ENCODE measurements at regions not wholly inside any gene's neighbourhood (a gene's known extent, or its start where the extent isn't known, plus 50 kb on each side); places are given as distances from the start of the nearest gene placed in this dataset.
"Not testable (repeated sequence)": the region's sequence is repeated elsewhere in the genome, so short reads cannot be mapped to it uniquely, and the experiment has no call there.

DNA sequence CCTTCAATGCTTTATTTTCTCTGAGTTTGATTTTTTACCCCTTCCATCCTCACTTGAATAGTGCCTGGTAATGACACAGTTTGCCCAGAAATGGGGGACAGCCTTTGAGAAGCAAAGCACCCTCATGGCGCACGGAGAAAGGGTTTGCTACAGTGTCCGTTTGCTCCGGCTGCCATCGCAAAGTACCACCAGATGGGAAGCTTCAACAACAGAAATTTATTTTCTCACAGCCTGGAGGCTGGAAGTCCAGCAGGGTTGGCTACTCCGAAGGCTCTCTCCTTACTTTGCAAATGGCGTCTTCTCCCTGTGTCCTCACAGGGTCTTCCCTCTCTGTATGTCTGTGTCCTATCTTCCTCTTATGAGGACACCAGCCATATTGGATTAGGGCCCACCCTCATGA is 327.7 kb upstream of the KAZN start:
- DNase-seq: no peak

DNA sequence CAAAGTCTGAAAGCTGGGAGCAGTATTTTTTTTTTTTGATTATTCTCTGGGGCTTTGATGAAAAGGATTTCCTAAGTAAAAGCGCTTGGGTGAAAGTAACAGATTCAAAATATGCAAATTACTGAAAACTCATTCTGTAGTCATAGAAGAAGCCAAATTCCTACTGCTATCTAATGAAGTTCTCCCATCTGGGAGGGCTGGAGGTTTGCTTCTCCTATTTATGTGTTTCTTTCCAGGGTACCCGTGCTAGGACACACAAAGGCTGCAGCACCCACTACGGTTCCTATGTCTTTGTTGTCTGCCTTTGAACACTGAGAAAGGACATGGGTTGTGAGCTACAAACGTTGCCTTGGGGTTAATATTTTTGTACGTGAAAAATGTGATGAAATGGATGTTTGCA is 324.7 kb upstream of the KAZN start:
- no peak for DNase-seq

DNA sequence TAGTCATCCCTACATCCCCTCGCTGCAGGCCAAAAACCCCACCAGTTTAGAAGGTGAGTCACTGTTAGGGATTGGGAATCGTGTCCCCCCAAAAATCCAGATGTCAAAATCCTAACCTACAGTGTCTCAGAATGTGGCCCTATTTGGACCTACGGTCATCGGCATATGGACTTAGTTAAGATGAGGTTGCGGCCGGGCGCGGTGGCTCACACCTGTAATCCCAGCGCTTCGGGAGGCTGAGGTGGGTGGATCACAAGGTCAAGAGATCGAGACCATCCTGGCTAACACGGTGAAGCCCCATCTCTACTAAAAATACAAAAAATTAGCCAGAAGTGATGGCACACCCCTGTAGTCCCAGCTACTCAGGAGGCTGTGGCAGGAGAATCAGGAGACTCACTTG is 318.6 kb upstream of the KAZN start:
- not testable (repeated sequence) for DNase-seq

DNA sequence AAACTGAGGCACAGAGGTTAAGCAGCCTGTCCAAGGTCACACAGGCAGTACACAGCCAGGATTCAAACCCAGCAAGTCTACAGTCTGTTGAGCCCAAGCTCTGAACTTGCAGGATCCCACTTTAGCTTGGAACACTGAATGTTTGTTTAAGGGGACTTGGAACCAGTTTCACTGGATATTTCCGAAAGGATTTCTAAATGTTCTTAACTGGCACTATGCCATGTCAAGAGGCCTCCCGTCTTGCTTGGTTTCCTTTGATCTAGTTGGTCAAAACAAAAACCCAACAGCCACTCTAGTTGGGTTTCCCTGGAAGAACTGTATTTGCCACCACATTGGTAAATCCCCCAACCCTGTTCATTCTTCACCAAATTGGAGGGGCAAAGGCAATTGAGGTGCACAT is 317.6 kb upstream of the KAZN start:
- DNase-seq: no peak

DNA sequence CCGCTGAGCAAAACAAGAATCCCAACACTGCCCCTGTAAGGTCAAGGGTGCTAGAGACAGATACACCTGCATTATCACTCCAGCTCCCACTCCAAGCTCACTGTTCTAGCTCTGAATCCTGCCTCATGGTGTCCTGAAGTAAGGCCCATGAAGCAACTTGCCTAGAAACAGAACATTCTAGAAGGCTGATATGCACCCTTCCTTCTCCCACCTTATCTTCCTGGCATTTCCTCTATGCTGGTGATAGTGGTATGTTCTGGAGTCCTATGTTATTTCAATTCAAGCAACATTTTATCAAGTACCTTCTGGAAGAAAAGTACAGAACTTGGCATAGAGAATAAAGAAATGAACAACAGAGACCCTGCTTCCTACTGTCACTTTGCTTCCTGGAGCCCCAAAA is 317.1 kb upstream of the KAZN start:
- no peak for DNase-seq

DNA sequence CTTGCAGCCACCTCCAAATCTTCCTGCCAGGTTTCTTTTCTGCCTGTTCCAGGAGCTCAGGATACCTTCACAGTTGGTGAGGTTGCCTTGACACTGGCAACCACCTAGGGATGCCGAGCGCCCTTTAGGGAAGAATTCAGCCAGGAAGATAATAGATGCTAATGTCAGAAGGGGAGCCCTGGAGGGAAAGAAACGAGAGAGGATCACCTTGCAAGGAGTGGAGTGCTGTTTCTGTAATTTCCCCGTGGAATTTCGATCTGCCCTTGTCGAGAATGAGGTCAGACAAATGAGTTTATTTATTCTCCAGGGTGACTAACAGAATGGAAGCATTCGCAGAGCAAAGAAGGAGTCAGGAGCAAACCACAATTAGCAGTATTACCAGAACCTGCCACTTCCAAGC is 315.8 kb upstream of the KAZN start:
- no peak for DNase-seq

DNA sequence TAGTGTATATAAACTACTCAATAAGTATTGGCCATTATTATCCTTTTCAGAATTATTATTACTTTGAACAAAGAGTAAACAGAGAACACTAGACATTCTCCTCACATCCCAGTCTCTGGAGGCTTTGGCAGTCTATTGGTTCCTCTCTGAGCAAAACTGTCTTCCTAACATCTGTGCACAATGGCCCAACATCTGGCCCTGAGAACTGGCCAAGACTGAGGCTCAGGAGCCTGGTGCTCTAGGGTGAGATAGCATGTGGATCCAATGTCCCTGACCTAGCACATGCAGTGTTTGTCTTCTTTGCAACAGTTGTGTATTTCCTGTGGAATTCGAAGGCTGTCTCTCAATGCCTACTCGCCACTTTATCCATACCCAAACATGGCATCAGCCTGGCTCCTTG is 313.2 kb upstream of the KAZN start:
- DNase-seq: no peak

DNA sequence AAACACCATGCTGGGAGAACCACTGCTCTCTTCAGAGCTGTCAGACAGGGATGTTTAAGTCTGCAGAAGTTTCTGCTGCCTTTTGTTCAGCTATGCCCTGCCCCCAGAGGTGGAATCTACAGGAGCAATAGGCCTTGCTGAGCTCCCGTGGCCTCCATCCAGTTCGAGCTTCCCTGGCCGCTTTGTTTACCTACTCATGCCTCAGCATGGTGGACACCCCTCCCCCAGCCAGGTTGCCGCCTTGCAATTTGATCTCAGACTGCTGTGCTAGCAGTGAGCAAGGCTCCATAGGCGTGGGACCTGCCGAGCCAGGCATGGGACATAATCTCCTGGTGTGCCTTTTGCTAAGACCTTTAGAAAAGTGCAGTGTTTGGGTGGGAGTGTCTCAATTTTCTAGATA is 307.3 kb upstream of the KAZN start:
- not testable (repeated sequence) for DNase-seq

DNA sequence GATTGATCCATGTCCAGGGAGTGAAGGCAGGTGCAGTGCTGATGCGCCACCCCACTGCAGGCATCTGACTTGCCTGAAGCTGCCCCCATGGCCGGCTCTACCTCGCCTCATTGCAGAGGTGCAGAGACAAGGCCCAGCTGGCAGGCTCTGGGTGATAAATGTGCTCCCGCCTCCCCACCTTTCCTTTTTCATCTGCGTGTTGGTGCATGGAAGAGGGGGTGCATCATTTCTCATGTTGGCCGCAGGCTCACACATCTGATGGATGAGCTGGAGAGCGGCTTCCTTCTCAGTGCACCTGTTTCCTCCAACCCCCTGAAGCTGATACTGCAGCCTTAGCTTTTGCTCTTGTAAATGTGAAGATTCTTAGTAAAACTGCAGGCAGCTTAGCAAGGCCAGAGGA is 306.0 kb upstream of the KAZN start:
- DNase-seq: no peak

DNA sequence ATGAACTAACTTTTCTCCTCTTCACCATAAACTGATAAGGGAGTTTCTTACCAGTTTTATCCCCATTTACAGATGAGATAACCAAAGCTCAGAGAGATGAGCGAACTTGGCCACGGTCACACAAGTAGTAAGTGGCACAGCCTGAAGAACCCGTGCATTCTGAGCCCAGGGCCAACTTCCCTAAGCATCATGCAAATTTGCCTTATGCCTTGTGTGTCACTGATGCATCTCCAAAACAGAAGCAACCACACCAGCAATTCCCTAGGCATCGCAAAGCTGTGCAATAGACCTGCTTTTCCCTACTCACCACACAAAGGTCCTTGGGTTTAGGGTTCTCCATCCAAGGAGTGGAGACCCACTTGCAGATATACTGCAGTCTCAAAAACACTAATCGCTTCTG is 304.5 kb upstream of the KAZN start:
- DNase-seq: no peak

DNA sequence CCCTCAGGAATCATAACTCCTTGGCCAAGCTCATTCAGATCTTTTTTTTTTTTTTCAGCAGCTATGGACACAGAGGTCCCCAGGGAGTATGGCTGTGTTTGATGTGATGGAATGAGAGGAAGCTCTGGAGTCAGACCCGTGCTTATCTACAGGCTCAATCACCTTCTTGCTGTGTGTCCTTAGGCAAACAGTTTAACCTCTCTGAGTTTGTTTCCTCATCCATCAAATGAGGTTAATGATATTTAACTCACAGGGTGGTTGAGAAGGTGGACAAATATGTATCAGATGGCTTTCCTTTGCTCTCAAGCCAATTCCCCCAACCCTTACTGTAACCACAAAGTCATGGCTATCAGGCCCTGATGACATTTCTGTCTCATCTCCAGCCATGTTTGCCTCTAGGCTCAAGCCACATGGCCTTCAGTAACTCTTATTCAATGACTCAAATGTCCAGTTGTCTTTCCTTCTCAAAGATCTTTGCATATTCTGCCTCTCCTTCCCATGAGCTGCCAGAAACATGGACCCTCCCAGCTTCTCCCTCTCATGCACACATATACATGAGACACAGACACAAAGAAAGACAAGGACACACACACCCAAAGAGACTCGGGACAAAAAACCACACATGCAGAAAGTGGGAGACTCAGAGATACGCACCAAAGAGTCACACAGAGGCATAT is 303.5 kb upstream of the KAZN start:
- no peak for DNase-seq

DNA sequence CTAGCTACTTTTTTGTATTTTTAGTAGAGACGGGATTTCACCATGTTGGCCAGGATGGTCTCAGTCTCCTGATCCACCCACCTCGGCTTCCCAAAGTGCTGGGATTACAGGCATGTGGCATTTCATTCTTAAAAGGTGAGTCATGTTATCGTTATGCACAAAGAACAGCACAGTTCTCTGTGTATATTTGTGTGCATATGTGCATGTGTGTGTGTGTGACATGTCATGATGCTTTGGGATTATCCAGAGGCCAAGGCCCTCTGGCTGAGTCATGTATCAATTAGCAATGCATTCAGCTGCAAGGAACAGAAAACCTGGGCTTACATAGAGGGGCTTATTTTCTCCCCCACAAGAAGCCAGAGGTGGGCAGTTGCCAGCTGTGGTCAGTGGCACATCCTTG is 301.7 kb upstream of the KAZN start:
- DNase-seq: no peak

DNA sequence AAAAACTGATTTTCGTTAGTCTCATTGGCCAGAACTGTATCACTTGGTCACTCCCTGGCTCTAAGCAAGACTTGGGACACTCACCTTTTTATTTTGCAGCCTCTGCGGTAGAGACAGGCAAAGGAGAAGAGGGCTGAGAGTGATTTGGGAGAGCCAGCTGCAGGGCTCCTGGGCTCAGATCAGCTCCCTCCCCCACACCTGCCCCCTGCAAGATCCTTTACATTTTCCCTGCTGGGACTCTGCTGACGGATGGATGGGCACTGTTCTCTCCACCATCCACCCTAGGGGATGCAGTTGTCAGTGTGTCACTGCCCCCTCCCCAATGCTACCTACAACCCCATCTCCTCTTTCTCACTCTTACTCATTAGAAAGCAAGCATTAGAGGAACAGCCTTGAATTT is 301.1 kb upstream of the KAZN start:
- DNase-seq: no peak

DNA sequence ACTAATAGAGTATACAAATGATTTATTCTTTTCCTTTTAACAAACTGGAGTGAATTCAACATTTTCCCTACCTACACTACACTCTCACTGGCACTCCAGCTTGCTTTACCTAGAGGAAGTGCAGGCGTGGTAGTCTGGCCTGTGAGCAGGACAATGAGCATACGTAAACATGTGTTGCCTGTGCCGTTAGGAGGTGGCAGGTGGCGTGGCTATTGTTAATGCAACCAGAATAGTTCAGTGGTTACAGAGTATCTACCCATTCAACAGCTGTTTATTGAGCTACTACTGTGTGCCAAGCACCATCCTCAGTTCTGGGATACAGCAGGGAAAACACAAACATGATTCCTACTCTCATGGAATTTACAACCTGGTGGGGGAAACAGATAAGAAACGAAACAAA is 299.7 kb upstream of the KAZN start:
- DNase-seq: no peak

DNA sequence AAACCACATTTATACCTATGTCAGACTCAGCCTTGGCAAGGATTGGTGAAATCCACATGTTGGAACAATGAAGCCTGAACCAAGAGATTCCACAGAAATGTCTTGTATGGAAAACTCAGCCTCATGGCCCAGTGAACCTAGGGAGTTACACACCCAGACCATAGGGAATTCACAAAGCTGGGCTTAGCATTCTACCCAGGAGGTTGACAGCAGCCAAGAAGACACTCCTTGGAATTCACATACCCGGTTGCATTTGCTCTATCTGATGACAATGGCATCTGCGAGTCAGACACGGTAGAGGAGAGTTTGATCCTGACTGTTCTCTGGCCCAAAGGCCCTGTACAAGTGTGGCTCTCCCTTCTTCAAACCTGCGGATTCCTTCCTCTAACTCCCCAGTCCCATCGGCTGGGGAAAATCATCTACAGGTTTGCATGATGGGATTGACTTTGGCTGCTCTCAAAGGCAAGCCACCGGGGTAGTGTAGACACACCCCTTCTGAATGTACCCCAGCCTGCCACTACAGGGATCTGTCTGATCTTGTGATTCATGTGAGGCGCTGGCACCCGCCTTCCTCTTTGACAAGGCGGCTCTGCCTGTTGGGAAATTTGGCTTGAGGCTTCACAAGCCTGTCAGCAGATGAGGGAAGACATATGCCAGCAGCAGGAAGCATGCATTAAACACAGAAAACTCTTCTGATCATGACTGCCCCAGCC is 297.3 kb upstream of the KAZN start:
- DNase-seq: no peak

DNA sequence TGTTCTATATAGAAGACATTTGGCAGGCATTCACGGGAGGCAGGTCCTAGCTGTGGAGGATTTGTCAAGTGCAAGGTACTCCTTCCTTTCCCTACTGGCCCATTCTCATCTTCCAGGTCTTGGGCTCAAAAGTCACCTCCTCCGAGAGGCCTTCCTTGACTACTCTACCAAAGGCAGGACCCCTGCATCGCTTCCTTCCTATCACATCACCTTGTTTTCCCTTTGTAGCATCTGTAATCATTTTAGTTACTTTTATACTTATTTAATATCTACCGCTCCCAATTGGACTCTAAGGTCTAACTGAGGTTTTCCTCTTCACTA is 296.8 kb upstream of the KAZN start:
- DNase-seq: no peak

DNA sequence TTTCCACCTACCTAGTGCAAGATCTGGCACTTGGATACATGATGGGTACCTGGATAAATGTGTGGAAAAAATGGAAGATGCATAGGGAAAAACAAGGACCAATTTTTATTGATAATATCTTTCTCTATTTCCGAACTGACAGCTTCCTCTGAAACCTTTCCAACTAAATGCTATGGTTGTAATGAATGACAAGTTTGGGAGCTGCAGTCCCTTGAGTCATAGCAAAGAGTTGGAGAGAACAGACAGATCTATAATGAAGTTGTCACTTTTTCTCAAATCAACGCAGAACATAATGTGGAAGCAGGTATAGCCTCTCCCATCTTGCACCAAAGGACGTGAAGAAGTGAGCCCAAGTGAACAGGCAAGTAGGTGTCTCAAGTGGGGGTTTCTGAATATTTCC is 296.5 kb upstream of the KAZN start:
- DNase-seq: no peak

DNA sequence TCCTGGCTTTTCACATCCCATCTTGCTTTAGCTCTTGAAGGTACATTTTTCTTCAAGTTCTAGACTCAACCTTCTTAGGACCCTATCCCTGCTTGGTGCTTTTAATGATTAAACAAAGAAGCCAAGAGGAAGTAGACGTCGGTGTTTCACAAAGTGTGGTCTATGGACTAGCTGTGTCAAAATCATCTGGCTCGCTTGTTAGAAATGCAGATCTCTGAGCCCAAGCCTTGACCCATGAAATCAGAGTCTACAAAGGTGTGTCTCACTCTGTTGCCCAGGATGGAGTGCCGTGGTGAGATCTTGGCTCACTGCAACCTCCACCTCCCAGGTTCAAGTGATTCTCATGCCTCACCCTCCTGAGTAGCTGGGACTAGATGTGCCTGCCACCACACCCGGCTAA is 295.5 kb upstream of the KAZN start:
- no peak for DNase-seq

DNA sequence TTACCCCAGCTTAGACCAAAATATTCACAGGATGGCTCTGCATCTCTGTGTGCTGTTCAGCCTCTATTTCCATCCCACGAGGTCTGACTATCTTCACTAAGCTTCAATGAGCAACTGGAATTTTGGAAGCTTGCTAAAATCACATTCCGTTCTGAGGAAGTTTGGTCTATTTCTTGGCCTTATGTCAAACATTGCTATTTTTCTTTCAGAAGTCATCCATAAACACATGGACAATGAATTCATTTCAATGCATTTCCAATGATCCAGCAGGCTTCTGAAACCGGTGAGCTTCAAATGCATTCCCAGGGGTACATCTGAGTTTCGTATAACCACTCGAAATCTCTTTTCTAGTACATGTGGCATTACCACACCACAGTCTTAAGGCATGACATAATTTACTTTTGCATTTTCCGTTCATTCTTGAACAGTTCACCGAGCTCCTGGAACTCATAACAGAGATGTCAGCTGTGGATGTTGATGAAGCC is 294.1 kb upstream of the KAZN start:
- DNase-seq: no peak

DNA sequence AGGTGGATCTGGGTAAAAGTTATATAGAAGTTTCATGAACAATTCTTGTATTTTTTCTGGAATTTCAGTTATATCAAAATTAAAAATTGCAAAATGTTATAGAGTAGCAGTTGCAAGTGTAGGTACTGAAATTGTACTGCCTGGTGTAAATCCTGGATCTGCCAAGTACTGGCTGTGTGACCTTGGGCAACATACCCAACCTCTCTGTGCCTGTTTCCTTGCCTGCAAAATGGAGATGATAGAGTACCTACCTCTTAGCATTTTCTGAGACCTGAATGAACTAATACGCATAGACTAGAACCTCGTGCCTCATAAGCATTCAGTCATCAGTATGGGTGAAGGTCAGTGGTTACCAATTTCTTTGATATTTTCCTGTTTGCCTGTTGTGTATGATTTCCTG is 290.0 kb upstream of the KAZN start:
- no peak for DNase-seq

DNA sequence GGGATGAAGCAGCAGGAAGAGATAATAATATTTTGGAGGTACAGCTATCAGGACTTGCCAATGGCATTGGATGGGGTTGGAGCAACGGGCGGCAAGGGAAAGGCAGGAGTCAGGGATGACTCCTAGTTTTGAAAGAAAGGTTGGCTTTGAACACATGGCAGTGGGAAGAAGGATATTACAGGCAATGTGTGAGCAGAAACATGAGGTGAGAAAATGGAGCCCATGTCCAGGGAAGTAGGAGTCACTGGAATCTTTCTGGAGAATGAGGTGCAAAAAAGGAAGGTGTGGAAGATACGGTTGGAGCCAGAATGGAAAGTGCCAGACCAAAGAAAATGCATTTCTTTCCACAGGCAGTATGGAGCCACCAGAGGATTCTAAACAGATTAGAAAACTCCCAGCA is 288.5 kb upstream of the KAZN start:
- DNase-seq: no peak

DNA sequence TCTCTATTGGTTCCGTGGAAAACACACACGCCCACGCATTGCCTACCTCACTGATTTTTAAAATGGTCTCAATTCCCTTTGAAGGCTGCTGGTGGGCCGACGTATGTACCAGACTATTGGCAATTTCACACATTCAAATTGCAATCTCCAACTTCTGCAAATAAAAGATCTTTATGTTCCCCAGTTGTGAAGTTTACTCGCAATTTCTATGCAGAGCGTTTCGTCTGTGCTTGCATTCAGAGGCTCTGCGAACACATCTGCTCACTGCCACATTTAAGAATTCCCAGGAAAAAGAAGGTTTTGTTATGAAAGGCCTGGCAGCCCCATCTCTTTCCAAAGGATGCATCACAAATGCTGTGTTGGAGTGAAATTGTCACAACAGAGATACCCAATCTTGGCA is 288.0 kb upstream of the KAZN start:
- no peak for DNase-seq

DNA sequence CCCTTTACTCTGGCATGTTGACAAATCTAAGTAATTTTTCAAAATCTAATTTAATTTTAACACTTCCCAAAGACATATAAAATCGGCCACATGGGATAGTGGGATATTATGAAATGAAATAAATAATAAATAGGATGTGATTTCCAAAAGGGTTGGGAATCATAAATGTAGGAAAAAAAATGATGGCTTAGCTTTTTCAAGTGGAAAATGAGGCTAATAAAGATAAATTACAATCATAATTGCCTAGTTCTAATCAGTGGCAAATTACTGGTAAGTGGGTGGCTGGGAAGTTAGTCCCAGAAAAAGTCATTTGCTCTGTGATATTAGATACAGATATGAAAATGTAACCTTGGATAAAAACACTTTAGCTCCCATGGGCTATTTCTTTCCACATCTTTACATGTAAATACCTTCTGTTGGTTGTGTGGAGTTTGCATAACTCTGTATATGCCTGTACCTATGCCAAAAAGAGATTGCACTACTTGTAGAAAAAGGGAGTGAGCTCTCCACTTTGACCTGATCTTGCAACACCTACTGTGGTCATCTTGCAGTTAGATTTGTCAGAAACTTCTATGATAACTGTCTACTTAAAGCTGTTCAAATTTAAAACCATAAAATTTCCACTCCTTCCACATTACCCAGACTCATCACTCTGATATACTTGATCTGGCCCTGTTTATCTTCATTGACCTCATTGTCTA is 284.6 kb upstream of the KAZN start:
- no peak for DNase-seq

DNA sequence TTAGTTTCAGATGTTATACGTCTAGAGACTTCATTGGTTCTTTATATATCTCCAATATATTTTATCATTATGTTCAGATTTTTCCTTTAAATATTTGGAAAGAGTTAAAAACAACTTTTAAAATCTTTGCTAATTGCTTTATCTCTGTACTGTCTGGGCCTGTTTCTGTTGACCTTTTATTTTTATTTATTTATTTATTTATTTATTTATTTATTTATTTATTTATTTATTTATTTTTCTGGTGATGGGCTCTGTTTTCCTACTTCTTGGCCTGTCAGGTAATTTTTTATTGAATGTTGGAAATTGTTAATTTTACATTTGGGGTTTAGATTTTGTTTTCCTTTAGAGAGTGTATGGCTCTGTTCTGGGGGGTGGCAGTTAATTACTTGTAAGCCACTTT is 279.7 kb upstream of the KAZN start:
- no peak for DNase-seq

DNA sequence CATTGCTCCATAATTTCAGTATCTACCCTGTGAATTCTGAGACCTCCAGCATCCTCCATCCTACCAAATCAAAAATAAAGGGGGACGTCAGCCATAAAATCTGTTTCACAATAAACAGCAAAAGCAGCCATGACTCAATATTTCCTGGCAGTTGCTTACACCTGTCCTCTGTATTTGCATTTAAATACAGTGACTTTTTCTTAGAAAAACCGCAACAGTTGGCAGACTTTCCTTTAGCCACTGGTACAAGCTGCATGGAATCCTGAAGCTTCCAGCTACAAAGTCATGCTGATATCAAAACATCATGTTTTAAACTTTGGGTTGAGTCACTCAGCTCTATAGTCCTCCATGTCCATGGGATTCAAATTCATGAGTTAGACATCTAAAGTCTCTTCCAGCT is 278.0 kb upstream of the KAZN start:
- no peak for DNase-seq

Measured in NCI-H1417 treated with DMSO at 0.1 percent for 48 hours (cell line).